HG02642 (cell line): ENCODE measurements at regions not wholly inside any gene's neighbourhood (a gene's known extent, or its start where the extent isn't known, plus 50 kb on each side); places are given as distances from the start of the nearest gene placed in this dataset.
"Not testable (repeated sequence)": the region's sequence is repeated elsewhere in the genome, so short reads cannot be mapped to it uniquely, and the experiment has no call there.

ENCODE experiments used
- ATAC-seq: cut with Tn5 transposase; IDR thresholded peaks from one replicate; pipeline ENCODE4 v1.9.1; 2021; ENCODE audit warnings: mild to moderate bottlenecking; ENCODE audit not compliant: unreplicated experiment, poor library complexity

- not testable (repeated sequence) for ATAC-seq
These were observed 965.4 kb downstream of the TSN start for GRCh38 chr2:122720822-122721221.

- ATAC-seq: no peak
These were observed 979.4 kb downstream of the TSN start for GRCh38 chr2:122734766-122735424.

- ATAC-seq: no peak
These were observed 980.8 kb downstream of the TSN start for GRCh38 chr2:122736279-122736678.

- ATAC-seq: peak; percentile 73
These were observed 982.1 kb downstream of the TSN start for GRCh38 chr2:122737429-122738077.

GRCh38 chr2:122739732-122740593 is 984.5 kb downstream of the TSN start:
- no peak for ATAC-seq

- ATAC-seq: no peak
These were observed 985.1 kb downstream of the TSN start for GRCh38 chr2:122740594-122740948.

GRCh38 chr2:122741403-122741802 is 986.0 kb downstream of the TSN start:
- ATAC-seq: no peak

GRCh38 chr2:122743021-122743675 is 987.7 kb downstream of the TSN start:
- no peak for ATAC-seq

GRCh38 chr2:122745603-122746002 is 990.2 kb downstream of the TSN start:
- no peak for ATAC-seq

GRCh38 chr2:122747670-122748069 is 992.2 kb downstream of the TSN start:
- ATAC-seq: no peak

- ATAC-seq: no peak
These were observed 993.1 kb downstream of the TSN start for GRCh38 chr2:122748552-122749011.

- no peak for ATAC-seq
These were observed 994.0 kb downstream of the TSN start for GRCh38 chr2:122749405-122749804.

- ATAC-seq: no peak
These were observed 994.6 kb downstream of the TSN start for GRCh38 chr2:122750095-122750494.

GRCh38 chr2:122750808-122751207 is 995.4 kb downstream of the TSN start:
- no peak for ATAC-seq

GRCh38 chr2:122753336-122753735 is 997.9 kb downstream of the TSN start:
- ATAC-seq: no peak

GRCh38 chr2:122754561-122754960 is 999.1 kb downstream of the TSN start:
- ATAC-seq: no peak

GRCh38 chr2:122755281-122755780 is 999.9 kb downstream of the TSN start:
- no peak for ATAC-seq

GRCh38 chr2:122758967-122759366 is 1003.5 kb downstream of the TSN start:
- no peak for ATAC-seq

GRCh38 chr2:122764014-122764413 is 1008.6 kb downstream of the TSN start:
- no peak for ATAC-seq

- ATAC-seq: no peak
These were observed 1024.8 kb downstream of the TSN start for GRCh38 chr2:122780251-122780650.
